ENCODE measurements at regions not wholly inside any gene's neighbourhood (a gene's known extent, or its start where the extent isn't known, plus 50 kb on each side); places are given as distances from the start of the nearest gene placed in this dataset.

- ChIA-PET CTCF (no interaction called here), POLR2A (no interaction called here)
- TF ChIP-seq POLR2AphosphoS5 (IDR thresholded peaks at IDR 0.05; ENCODE audit: low read depth, low read length), result no peak
- H3K4me3 ChIP-seq (ENCODE audit: low read depth in 2 of 2, low read length in 2 of 2), result no peak overlapping the region
- H3K4me1 ChIP-seq (ENCODE audit: control insufficient read depth, insufficient read depth, low read length), result no peaks in the 10 kb centered on the region
- intact Hi-C loops (cut with micrococcal nuclease; ENCODE audit: unreplicated experiment) (no loop called here), in situ Hi-C loops (cut with HindIII; ENCODE audit: low pct_unique_long_range_greater_than_20kb, low sequenced_read_pairs) (no loop called here)
- ATAC-seq (no peak), DNase-seq (ENCODE audit: low read depth, low spot score) (no peak)
- H3K9me3 ChIP-seq (ENCODE audit: control insufficient read depth, insufficient read depth, low read depth, low read length), result no peaks in the 10 kb centered on the region
- H3K36me3 ChIP-seq (ENCODE audit: control insufficient read depth, insufficient read depth, low read length), result no peaks in the 10 kb centered on the region
- H3K27me3 ChIP-seq (ENCODE audit: control insufficient read depth, insufficient read depth, low read length), result no peaks in the 10 kb centered on the region
- BruUV-seq (replicated peaks), result no TSS peak
- H3K27ac ChIP-seq (ENCODE audit: low read length), result no peak overlapping the region
Measured at GRCh38 chr4:20486433-20486832, 213.8 kb upstream of the PACRGL start.

- Histone ChIP-seq H3K4me3 (ENCODE audit: low read depth in 2 of 2, low read length in 2 of 2) (no peak overlapping the region), H3K4me1 (ENCODE audit: control insufficient read depth, insufficient read depth, low read length) (no peaks in the 10 kb centered on the region), H3K36me3 (ENCODE audit: control insufficient read depth, insufficient read depth, low read length) (no peaks in the 10 kb centered on the region), H3K27me3 (ENCODE audit: control insufficient read depth, insufficient read depth, low read length) (no peaks in the 10 kb centered on the region), H3K9me3 (ENCODE audit: control insufficient read depth, insufficient read depth, low read depth, low read length) (no peaks in the 10 kb centered on the region), H3K27ac (ENCODE audit: low read length) (no peak overlapping the region)
- in situ Hi-C loops (cut with HindIII; ENCODE audit: low pct_unique_long_range_greater_than_20kb, low sequenced_read_pairs), result no loop called here
- DNase-seq (ENCODE audit: low read depth, low spot score) (no peak), ATAC-seq (no peak)
- no TSS peak for BruUV-seq (replicated peaks)
- TF ChIP-seq TCF7L2 (IDR thresholded peaks at IDR 0.05; ENCODE audit: low read depth, low read length), result no peak
- no peak for TF ChIP-seq POLR2AphosphoS5 (IDR thresholded peaks at IDR 0.05; ENCODE audit: low read depth, low read length)
- TF ChIP-seq, protein P1, sequence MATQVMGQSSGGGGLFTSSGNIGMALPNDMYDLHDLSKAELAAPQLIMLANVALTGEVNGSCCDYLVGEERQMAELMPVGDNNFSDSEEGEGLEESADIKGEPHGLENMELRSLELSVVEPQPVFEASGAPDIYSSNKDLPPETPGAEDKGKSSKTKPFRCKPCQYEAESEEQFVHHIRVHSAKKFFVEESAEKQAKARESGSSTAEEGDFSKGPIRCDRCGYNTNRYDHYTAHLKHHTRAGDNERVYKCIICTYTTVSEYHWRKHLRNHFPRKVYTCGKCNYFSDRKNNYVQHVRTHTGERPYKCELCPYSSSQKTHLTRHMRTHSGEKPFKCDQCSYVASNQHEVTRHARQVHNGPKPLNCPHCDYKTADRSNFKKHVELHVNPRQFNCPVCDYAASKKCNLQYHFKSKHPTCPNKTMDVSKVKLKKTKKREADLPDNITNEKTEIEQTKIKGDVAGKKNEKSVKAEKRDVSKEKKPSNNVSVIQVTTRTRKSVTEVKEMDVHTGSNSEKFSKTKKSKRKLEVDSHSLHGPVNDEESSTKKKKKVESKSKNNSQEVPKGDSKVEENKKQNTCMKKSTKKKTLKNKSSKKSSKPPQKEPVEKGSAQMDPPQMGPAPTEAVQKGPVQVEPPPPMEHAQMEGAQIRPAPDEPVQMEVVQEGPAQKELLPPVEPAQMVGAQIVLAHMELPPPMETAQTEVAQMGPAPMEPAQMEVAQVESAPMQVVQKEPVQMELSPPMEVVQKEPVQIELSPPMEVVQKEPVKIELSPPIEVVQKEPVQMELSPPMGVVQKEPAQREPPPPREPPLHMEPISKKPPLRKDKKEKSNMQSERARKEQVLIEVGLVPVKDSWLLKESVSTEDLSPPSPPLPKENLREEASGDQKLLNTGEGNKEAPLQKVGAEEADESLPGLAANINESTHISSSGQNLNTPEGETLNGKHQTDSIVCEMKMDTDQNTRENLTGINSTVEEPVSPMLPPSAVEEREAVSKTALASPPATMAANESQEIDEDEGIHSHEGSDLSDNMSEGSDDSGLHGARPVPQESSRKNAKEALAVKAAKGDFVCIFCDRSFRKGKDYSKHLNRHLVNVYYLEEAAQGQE (IDR thresholded peaks at IDR 0.05; ENCODE audit: insufficient read depth in 1 of 2, low read depth in 2 of 2, low read length in 1 of 2), result no peak
- TF ChIP-seq SIN3A (IDR thresholded peaks at IDR 0.05; ENCODE audit: borderline replicate concordance, insufficient read depth, low read depth, low read length), result no peak
- TF ChIP-seq, protein P2, sequence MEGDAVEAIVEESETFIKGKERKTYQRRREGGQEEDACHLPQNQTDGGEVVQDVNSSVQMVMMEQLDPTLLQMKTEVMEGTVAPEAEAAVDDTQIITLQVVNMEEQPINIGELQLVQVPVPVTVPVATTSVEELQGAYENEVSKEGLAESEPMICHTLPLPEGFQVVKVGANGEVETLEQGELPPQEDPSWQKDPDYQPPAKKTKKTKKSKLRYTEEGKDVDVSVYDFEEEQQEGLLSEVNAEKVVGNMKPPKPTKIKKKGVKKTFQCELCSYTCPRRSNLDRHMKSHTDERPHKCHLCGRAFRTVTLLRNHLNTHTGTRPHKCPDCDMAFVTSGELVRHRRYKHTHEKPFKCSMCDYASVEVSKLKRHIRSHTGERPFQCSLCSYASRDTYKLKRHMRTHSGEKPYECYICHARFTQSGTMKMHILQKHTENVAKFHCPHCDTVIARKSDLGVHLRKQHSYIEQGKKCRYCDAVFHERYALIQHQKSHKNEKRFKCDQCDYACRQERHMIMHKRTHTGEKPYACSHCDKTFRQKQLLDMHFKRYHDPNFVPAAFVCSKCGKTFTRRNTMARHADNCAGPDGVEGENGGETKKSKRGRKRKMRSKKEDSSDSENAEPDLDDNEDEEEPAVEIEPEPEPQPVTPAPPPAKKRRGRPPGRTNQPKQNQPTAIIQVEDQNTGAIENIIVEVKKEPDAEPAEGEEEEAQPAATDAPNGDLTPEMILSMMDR (IDR thresholded peaks at IDR 0.05), result no peak
- ChIA-PET POLR2A (no interaction called here), CTCF (no interaction called here)
- intact Hi-C loops (cut with micrococcal nuclease; ENCODE audit: unreplicated experiment), result no loop called here
Measured at GRCh38 chr4:20487446-20487845, 212.8 kb upstream of the PACRGL start.

DNA sequence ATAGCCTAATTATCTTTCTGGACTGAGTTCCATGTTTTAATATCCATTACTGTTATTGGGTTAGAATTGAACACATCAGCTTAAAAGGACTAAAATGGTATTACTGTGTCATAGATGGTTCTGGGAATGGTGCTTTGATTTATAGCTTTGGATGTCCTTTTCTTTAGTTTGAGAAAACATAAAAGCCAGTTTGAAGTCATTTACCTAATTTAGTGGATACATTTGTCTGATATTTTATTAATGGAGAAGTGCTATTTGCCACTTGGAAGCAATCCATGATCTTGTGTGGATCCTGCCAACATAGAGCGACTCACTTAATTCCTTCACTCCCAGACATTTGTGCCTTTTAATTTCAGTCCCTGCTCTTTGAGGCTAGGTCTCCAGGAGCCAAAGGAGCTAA lies 212.4 kb upstream of the PACRGL start:
- ChIA-PET POLR2A (no interaction called here), CTCF (no interaction called here)
- BruUV-seq (replicated peaks), result no TSS peak
- Histone ChIP-seq H3K9me3 (ENCODE audit: control insufficient read depth, insufficient read depth, low read depth, low read length) (no peaks in the 10 kb centered on the region), H3K27me3 (ENCODE audit: control insufficient read depth, insufficient read depth, low read length) (no peaks in the 10 kb centered on the region), H3K4me3 (ENCODE audit: low read depth in 2 of 2, low read length in 2 of 2) (no peak overlapping the region), H3K27ac (ENCODE audit: low read length) (no peak overlapping the region), H3K36me3 (ENCODE audit: control insufficient read depth, insufficient read depth, low read length) (no peaks in the 10 kb centered on the region), H3K4me1 (ENCODE audit: control insufficient read depth, insufficient read depth, low read length) (no peaks in the 10 kb centered on the region)
- TF ChIP-seq, protein P2 (IDR thresholded peaks at IDR 0.05), result no peak
- TF ChIP-seq POLR2AphosphoS5 (IDR thresholded peaks at IDR 0.05; ENCODE audit: low read depth, low read length) (no peak), SIN3A (IDR thresholded peaks at IDR 0.05; ENCODE audit: borderline replicate concordance, insufficient read depth, low read depth, low read length) (no peak), TCF7L2 (IDR thresholded peaks at IDR 0.05; ENCODE audit: low read depth, low read length) (no peak)
- TF ChIP-seq, protein P1 (IDR thresholded peaks at IDR 0.05; ENCODE audit: insufficient read depth in 1 of 2, low read depth in 2 of 2, low read length in 1 of 2), result no peak
- DNase-seq (ENCODE audit: low read depth, low spot score) (no peak), ATAC-seq (no peak)
- in situ Hi-C loops (cut with HindIII; ENCODE audit: low pct_unique_long_range_greater_than_20kb, low sequenced_read_pairs) (no loop called here), intact Hi-C loops (cut with micrococcal nuclease; ENCODE audit: unreplicated experiment) (no loop called here)
